Type B pancreatic cell (in vitro differentiated cells): ENCODE measurements at regions not wholly inside any gene's neighbourhood (a gene's known extent, or its start where the extent isn't known, plus 50 kb on each side); places are given as distances from the start of the nearest gene placed in this dataset.

Experiments
- DNase-seq: peaks from one replicate; pipeline ENCODE4 v3.0.0; 2021; ENCODE audit warnings: mixed read lengths; ENCODE audit not compliant: unreplicated experiment; ENCODE audit errors: extremely low spot score
- H3K27ac Mint-ChIP-seq: 2 replicates; pipeline ENCODE4 v1.8.0; 2021; ENCODE audit warnings: mild to moderate bottlenecking, mixed read lengths
- H3K27me3 Mint-ChIP-seq: 2 replicates; pipeline ENCODE4 v1.8.0; 2021; ENCODE audit warnings: mixed read lengths
- H3K36me3 Mint-ChIP-seq: 2 replicates; pipeline ENCODE4 v1.8.0; 2021; ENCODE audit warnings: mixed read lengths
- H3K4me1 Mint-ChIP-seq: one replicate; pipeline ENCODE4 v1.8.0; 2021; ENCODE audit warnings: mixed read lengths; ENCODE audit not compliant: unreplicated experiment
- H3K4me3 Mint-ChIP-seq: 2 replicates; pipeline ENCODE4 v1.8.0; 2021; ENCODE audit warnings: mild to moderate bottlenecking, mixed read lengths
- H3K9me3 Mint-ChIP-seq: 2 replicates; pipeline ENCODE4 v1.8.0; 2021; ENCODE audit warnings: mixed read lengths
- CTCF ChIP-seq: fragments of 200-600 bp; sonication (generic); conservative IDR thresholded peaks from 2 replicates; pipeline ENCODE4 v1.5.0; 2021; ENCODE audit warnings: antibody characterized with exemption, mild to moderate bottlenecking

DNA sequence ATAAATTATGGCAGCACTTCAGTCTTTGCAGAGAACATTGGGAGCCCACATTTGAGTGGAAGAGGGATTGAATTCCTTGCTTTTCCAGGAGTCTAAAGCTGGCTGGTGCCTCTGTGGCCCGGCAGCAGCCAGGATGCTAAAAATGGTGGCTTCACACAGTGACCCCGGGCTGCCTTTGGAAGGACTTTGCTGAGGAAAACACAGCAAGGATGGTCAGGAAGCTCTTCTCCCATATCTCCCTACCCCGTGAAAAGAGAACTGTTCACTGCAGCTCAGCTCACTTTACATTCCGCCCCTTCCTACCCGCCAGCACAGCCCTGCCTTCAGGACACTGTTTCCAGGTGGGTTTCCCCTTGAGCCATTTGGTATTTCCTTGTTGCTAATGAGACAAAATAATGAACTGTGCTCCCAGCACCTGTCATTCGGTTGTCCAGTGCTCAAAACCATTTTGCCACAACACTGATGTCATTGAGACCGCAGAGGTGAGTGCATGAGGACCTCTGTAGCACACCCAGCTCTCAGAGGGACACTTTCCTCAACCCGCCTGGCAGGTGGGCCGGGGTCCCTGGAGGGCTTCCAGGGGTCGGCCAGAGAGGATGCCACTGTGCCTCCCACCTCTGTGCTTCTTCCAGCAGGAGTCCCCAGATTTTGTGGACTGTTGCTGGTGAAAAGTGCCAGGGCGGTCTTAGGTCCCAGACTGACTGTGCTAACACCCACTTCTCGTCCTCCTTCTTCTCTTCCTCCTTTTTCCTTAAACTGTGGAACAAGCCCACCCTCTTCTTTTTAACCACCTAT is 255.7 kb upstream of the PPP2R2D start:
- Mint-ChIP-seq H3K27me3 (peaks cover 23% of the 10 kb centered on the region), H3K4me1 (peaks cover 11% of the 10 kb centered on the region), H3K4me3 (no peak overlapping the region)

DNA sequence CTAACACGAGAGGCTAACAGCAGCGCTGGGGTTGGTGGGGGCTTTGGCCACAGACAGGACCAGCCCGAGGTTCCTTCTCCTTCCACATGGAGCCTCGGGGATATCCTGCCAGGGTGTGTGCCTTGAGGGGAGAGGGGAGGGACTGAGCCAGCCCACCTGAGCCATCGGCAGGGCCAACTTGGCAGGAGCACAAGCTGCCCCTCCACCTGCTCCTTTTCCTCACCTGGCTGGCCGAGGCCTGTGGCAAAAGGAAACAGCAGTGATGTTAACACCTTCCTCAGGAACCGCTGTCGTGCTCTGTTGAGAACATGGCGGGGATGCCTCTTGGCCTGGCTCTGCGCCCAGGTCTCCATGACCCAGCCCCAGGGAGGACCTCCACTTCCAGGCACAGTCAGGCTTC is 255.1 kb upstream of the PPP2R2D start:
- TF ChIP-seq CTCF = no peak
- H3K27ac Mint-ChIP-seq = no peak overlapping the region
- H3K36me3 Mint-ChIP-seq = no peaks in the 10 kb centered on the region
- H3K27me3 Mint-ChIP-seq = peaks cover 23% of the 10 kb centered on the region
- peaks cover 9% of the 10 kb centered on the region for H3K4me1 Mint-ChIP-seq
- H3K9me3 Mint-ChIP-seq = peaks cover 11% of the 10 kb centered on the region
- H3K4me3 Mint-ChIP-seq = no peak overlapping the region
- no peak for DNase-seq

More for the DNA sequence above, 255.7 kb upstream of the PPP2R2D start:
- H3K36me3 Mint-ChIP-seq = no peaks in the 10 kb centered on the region
- H3K27ac Mint-ChIP-seq = no peak overlapping the region
- no peak for TF ChIP-seq CTCF
- DNase-seq = no peak
- peaks cover 12% of the 10 kb centered on the region for H3K9me3 Mint-ChIP-seq

DNA sequence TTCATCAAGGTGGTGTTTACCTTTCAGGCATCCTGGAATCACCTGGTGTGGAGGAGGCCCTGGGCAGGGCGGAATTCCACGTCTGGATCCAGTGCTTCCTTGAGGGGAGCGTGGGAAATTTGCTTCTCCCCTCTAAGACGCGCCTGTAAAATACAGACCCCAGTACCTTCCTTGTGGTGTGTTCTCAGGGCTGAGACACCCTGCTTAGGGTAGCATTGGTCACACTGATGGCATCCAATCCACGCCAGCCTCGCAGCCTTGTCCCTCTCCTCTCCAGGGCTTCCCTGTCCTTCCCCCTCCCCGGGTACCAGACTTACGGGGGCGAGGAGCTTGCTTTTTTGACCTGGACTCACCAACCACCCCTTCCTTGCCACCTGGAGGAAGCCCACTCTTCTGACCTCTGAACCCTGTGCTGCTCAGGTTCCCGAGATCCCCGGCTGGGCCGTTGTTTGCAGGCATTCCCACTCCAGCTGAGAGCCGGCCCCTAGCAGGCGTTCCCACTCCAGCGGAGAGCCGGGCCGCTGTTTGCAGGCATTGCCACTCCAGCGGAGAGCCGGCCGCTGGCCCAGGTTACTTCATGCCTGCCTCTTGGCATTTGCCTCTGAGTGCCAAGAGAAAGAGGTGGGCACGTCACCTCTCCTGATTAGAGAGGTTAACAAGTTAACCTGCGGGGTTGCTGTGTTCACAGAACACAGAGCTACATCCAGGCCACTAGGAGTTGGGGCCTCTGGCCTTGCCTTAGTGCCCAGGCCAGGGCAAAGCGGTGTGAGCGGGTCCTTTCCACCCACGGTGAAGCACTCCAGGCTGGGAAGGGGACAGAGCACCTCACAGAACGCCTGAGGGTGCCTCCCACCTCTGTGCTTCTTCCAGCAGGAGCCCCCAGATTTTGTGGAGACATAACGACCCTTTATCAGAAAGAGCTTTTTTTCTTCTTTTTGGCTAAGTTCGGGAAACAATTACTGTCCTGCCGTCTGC is 254.0 kb upstream of the PPP2R2D start:
- DNase-seq = no peak
- peaks cover 6% of the 10 kb centered on the region for H3K9me3 Mint-ChIP-seq
- no peak for TF ChIP-seq CTCF
- H3K27me3 Mint-ChIP-seq = peaks cover 31% of the 10 kb centered on the region
- H3K27ac Mint-ChIP-seq = no peak overlapping the region
- peaks cover 13% of the 10 kb centered on the region for H3K4me1 Mint-ChIP-seq
- no peak overlapping the region for H3K4me3 Mint-ChIP-seq
- H3K36me3 Mint-ChIP-seq = no peaks in the 10 kb centered on the region

GRCh38 chr10:131647789-131648188 is 253.0 kb upstream of the PPP2R2D start:
- H3K27ac Mint-ChIP-seq = no peak overlapping the region
- H3K4me1 Mint-ChIP-seq = peaks cover 22% of the 10 kb centered on the region
- DNase-seq = no peak
- no peaks in the 10 kb centered on the region for H3K36me3 Mint-ChIP-seq
- peaks cover 6% of the 10 kb centered on the region for H3K9me3 Mint-ChIP-seq
- no peak for TF ChIP-seq CTCF
- peaks cover 40% of the 10 kb centered on the region for H3K27me3 Mint-ChIP-seq
- H3K4me3 Mint-ChIP-seq = no peak overlapping the region

DNA sequence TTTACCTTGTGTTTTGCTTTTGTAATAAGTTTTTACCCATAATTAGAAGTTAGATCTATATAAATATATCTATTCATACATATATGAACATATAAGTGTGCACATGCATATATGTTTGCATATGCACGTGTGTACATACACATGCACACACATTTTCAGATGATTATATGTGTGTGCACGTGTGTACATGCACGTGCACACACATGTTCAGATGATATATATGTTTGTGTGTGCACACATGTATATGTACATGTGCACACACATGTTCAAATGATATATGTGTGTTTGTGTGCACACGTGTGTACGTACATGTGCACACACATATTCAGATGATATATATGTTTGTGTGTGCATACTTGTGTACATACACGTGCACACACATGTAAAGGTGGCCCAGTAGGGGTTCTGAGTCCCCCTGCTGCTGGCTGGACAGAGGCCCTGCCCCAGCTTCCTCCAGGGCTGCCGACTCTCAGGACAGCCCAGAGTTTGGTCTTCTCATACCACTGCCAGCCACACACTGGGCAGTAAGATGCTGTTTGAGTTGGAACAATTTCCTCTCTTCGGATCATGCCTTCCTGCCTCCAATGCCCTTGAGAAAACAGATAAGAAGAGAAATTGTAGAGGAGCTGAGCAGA is 252.3 kb upstream of the PPP2R2D start:
- Mint-ChIP-seq H3K36me3 (no peaks in the 10 kb centered on the region), H3K4me1 (peaks cover 22% of the 10 kb centered on the region), H3K27ac (no peak overlapping the region), H3K9me3 (peaks cover 6% of the 10 kb centered on the region), H3K27me3 (peaks cover 40% of the 10 kb centered on the region), H3K4me3 (no peak overlapping the region)
- TF ChIP-seq CTCF = no peak
- no peak for DNase-seq
